Activated naive CD4-positive, alpha-beta T cell treated with anti-CD3 and anti-CD28 coated beads, Interleukin-2, amount 10 ng/mL, durations not matched to agents 7 days and 5 days (primary cell): ENCODE measurements at regions not wholly inside any gene's neighbourhood (a gene's known extent, or its start where the extent isn't known, plus 50 kb on each side); places are given as distances from the start of the nearest gene placed in this dataset.

ENCODE experiments used
- CTCF ChIA-PET: fragments of 350-600 bp; sonication (Branson Sonifier 250); formaldehyde crosslinking; loops from one replicate; lab custom pipeline; 2021; ENCODE audit warnings: antibody characterized with exemption; lab: Charles Lee
- DNase-seq: peaks from one replicate; pipeline ENCODE4 v3.0.0-alpha.2; 2020
- H3K27ac Mint-ChIP-seq: one replicate; pipeline ENCODE4 v1.8.0; 2021; ENCODE audit warnings: mild to moderate bottlenecking, moderate library complexity, mixed read lengths
- H3K27me3 Mint-ChIP-seq: one replicate; pipeline ENCODE4 v1.8.0; 2021; ENCODE audit warnings: mild to moderate bottlenecking, mixed read lengths
- H3K36me3 Mint-ChIP-seq: one replicate; pipeline ENCODE4 v1.8.0; 2021; ENCODE audit warnings: mixed read lengths
- H3K4me1 Mint-ChIP-seq: one replicate; pipeline ENCODE4 v1.8.0; 2021; ENCODE audit warnings: mixed read lengths
- H3K4me3 Mint-ChIP-seq: one replicate; pipeline ENCODE4 v1.8.0; 2021; ENCODE audit warnings: mild to moderate bottlenecking, moderate library complexity, mixed read lengths
- H3K9me3 Mint-ChIP-seq: one replicate; pipeline ENCODE4 v1.8.0; 2021; ENCODE audit warnings: mixed read lengths

GRCh38 chr9:7546261-7546660 lies 253.3 kb downstream of the DMAC1 start:
- H3K27ac Mint-ChIP-seq, result no peak overlapping the region
- no peaks in the 10 kb centered on the region for H3K36me3 Mint-ChIP-seq
- H3K9me3 Mint-ChIP-seq, result no peaks in the 10 kb centered on the region
- no peaks in the 10 kb centered on the region for H3K4me1 Mint-ChIP-seq
- H3K4me3 Mint-ChIP-seq, result no peak overlapping the region
- peaks cover 17% of the 10 kb centered on the region for H3K27me3 Mint-ChIP-seq
- CTCF ChIA-PET, result interaction anchor here (1.5 to 1.6 kb wide), 2 partner anchors 9 to 12 kb away, joined by 3 to 4 read pairs; no protein-coding TSS in a partner anchor
- no peak for DNase-seq

DNA sequence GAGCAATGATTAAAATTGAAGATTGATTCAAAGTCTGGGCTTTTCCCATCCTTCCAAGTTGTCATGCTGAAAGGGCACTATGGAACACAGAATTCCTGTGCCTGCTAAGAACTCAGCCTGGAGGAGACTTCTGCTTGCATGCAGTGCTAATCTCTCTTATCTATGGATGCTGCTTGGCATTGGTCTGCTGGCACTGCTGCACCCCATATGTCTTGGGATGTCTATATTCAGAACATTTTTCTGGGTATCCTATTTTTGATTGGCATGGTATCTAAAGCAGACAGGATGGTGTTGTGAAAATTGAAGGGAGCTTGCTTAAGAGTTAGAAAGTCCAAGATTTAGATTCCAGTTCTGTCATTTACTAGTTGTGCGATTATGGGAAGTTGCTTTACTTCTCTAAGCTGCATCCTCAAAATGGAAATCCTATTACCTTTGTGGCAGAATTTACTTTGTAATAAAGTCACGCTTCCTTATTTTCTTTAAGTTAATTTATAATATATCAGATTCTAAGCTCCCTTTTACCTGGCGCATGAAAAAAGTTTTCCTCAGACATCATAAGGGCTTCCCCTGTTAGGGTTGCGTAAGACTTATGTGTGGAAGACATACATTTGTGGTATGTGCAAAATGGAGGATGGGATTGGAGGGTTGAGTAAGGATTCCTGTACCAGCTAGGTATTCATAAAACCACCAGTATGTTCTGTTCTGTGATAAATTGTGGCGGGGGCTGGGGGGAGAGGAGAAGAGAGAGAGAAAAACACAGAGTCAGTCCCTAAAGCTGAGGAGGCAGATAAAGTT lies 254.0 kb downstream of the DMAC1 start:
- no peak overlapping the region for H3K27ac Mint-ChIP-seq
- H3K27me3 Mint-ChIP-seq, result peaks cover 17% of the 10 kb centered on the region
- H3K4me3 Mint-ChIP-seq, result no peak overlapping the region
- H3K36me3 Mint-ChIP-seq, result no peaks in the 10 kb centered on the region
- no peaks in the 10 kb centered on the region for H3K4me1 Mint-ChIP-seq
- H3K9me3 Mint-ChIP-seq, result no peaks in the 10 kb centered on the region
- no peak for DNase-seq
- CTCF ChIA-PET, result interaction anchor here (1.5 to 1.6 kb wide), 2 partner anchors 9 to 11 kb away, joined by 3 to 4 read pairs; no protein-coding TSS in a partner anchor

DNA sequence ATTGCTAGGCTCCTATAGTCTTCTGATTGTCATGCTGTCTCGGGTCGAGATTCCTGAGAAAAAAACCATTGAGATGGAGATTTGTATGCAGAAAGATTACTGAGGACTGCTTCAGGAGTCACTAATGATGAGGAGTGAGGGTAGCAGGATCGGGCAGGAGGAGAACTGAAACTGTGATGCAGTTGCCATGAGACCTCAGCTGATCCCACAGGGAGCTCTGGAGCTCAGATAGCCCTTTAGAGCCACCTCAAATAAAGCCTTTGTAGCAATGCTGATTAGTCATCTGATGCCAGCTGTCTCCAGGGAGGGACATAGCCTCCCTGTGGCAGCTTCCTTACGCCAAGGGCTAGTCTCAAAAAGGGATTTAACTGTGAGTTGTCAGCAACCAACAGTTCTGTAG lies 256.9 kb downstream of the DMAC1 start:
- Mint-ChIP-seq H3K4me3 (no peak overlapping the region), H3K4me1 (no peaks in the 10 kb centered on the region), H3K9me3 (no peaks in the 10 kb centered on the region), H3K27ac (no peak overlapping the region), H3K27me3 (peaks cover 7% of the 10 kb centered on the region), H3K36me3 (no peaks in the 10 kb centered on the region)
- CTCF ChIA-PET, result interaction anchor here (0.6 kb wide), 1 partner anchor 490 kb away, joined by 4 read pairs; no protein-coding TSS in a partner anchor
- DNase-seq, result no peak

- Mint-ChIP-seq H3K36me3 (no peaks in the 10 kb centered on the region), H3K4me3 (no peak overlapping the region), H3K27ac (no peak overlapping the region), H3K27me3 (peaks cover 7% of the 10 kb centered on the region), H3K9me3 (no peaks in the 10 kb centered on the region), H3K4me1 (no peaks in the 10 kb centered on the region)
- CTCF ChIA-PET, result interaction anchor here (0.6 kb wide), 1 partner anchor 489 kb away, joined by 4 read pairs; no protein-coding TSS in a partner anchor
- DNase-seq, result no peak
These were observed 257.5 kb downstream of the DMAC1 start for GRCh38 chr9:7542126-7542525.

- CTCF ChIA-PET, result interaction anchor here (0.7 to 1.2 kb wide), 6 partner anchors 10 to 709 kb away, joined by 3 to 9 read pairs (median 4); no protein-coding TSS in a partner anchor
- no peak overlapping the region for H3K4me3 Mint-ChIP-seq
- H3K27ac Mint-ChIP-seq, result no peak overlapping the region
These were observed 263.2 kb downstream of the DMAC1 start for GRCh38 chr9:7536310-7536939.

GRCh38 chr9:7534211-7534935 lies 265.2 kb downstream of the DMAC1 start:
- peak; percentile 24 for DNase-seq
- H3K4me3 Mint-ChIP-seq, result no peak overlapping the region
- CTCF ChIA-PET, result interaction anchor here (0.9 to 2.0 kb wide), 6 partner anchors 11 to 707 kb away, joined by 3 to 11 read pairs (median 6); no protein-coding TSS in a partner anchor
- H3K27ac Mint-ChIP-seq, result peak overlapping the region; percentile 39
- H3K36me3 Mint-ChIP-seq, result no peaks in the 10 kb centered on the region
- peaks cover 4% of the 10 kb centered on the region for H3K27me3 Mint-ChIP-seq
- H3K9me3 Mint-ChIP-seq, result no peaks in the 10 kb centered on the region
- peaks cover 25% of the 10 kb centered on the region for H3K4me1 Mint-ChIP-seq

More at GRCh38 chr9:7536310-7536939, 263.2 kb downstream of the DMAC1 start:
- Mint-ChIP-seq H3K4me1 (peaks cover 22% of the 10 kb centered on the region), H3K27me3 (peaks cover 2% of the 10 kb centered on the region), H3K9me3 (no peaks in the 10 kb centered on the region), H3K36me3 (no peaks in the 10 kb centered on the region)
- peak; percentile 63 for DNase-seq

GRCh38 chr9:7533376-7534090 lies 266.0 kb downstream of the DMAC1 start:
- no peaks in the 10 kb centered on the region for H3K36me3 Mint-ChIP-seq
- H3K27me3 Mint-ChIP-seq, result peaks cover 8% of the 10 kb centered on the region
- H3K4me3 Mint-ChIP-seq, result no peak overlapping the region
- DNase-seq, result no peak
- no peaks in the 10 kb centered on the region for H3K9me3 Mint-ChIP-seq
- CTCF ChIA-PET, result interaction anchor here (0.9 to 2.0 kb wide), 7 partner anchors 10 to 706 kb away, joined by 3 to 11 read pairs (median 7); no protein-coding TSS in a partner anchor
- peaks cover 28% of the 10 kb centered on the region for H3K4me1 Mint-ChIP-seq
- H3K27ac Mint-ChIP-seq, result no peak overlapping the region

- no peaks in the 10 kb centered on the region for H3K4me1 Mint-ChIP-seq
- no peak overlapping the region for H3K4me3 Mint-ChIP-seq
- DNase-seq, result no peak
- no peaks in the 10 kb centered on the region for H3K27me3 Mint-ChIP-seq
- CTCF ChIA-PET, result interaction anchor here (2.0 kb wide), 1 partner anchor 11 kb away, joined by 8 read pairs; no protein-coding TSS in a partner anchor
- H3K36me3 Mint-ChIP-seq, result no peaks in the 10 kb centered on the region
- H3K9me3 Mint-ChIP-seq, result no peaks in the 10 kb centered on the region
- H3K27ac Mint-ChIP-seq, result no peak overlapping the region
These were observed 276.0 kb downstream of the DMAC1 start for GRCh38 chr9:7523426-7524043.

DNA sequence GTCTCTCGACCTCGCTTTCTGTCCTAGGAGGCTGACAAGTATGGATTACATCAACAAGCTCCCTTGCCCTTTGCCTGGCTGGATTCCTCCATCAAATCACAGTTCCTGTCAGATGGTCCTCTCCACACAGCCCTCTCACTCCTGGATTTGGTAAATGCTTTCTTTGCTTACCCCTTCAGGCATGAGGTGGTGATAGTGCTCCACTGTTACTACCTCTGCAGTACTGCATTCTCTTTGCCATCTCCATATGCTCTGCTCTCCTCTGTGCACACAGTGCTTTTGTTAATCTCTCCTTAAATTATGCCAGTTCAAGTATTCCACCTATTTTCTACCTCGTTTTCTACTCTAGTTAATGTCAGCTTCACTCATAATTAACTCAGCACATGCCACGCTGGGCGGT lies 279.2 kb downstream of the DMAC1 start:
- CTCF ChIA-PET, result no interaction called here
- no peak overlapping the region for H3K27ac Mint-ChIP-seq
- H3K36me3 Mint-ChIP-seq, result no peaks in the 10 kb centered on the region
- no peak for DNase-seq
- no peaks in the 10 kb centered on the region for H3K9me3 Mint-ChIP-seq
- no peaks in the 10 kb centered on the region for H3K4me1 Mint-ChIP-seq
- H3K4me3 Mint-ChIP-seq, result no peak overlapping the region
- H3K27me3 Mint-ChIP-seq, result no peaks in the 10 kb centered on the region

GRCh38 chr9:7516376-7516775 lies 283.2 kb downstream of the DMAC1 start:
- CTCF ChIA-PET, result no interaction called here
- H3K4me3 Mint-ChIP-seq, result no peak overlapping the region
- H3K27me3 Mint-ChIP-seq, result no peaks in the 10 kb centered on the region
- no peak overlapping the region for H3K27ac Mint-ChIP-seq
- no peaks in the 10 kb centered on the region for H3K36me3 Mint-ChIP-seq
- no peaks in the 10 kb centered on the region for H3K9me3 Mint-ChIP-seq
- no peaks in the 10 kb centered on the region for H3K4me1 Mint-ChIP-seq
- no peak for DNase-seq

DNA sequence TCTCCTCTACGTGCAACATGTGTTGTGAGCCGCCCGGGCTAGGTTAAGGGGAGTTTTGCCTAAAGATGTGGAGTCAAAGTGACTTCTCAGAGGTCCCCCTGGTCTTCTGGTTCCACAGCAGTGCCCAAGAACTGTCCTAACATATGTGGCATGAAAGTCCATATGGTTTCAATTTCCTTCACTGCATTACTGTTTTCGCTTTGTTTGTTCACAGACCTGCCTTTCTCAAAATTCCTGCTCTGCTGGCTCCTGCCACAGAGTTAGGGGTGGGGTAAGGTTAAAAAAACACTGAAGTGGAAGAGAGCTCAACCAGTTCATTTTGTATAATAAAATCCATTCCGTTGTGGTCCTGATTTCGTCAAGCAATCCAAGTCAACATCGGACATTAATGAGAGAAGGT lies 289.4 kb downstream of the DMAC1 start:
- no peak for DNase-seq
- CTCF ChIA-PET, result no interaction called here
- H3K4me3 Mint-ChIP-seq, result no peak overlapping the region
- no peak overlapping the region for H3K27ac Mint-ChIP-seq
- no peaks in the 10 kb centered on the region for H3K4me1 Mint-ChIP-seq
- no peaks in the 10 kb centered on the region for H3K9me3 Mint-ChIP-seq
- H3K36me3 Mint-ChIP-seq, result no peaks in the 10 kb centered on the region
- H3K27me3 Mint-ChIP-seq, result no peaks in the 10 kb centered on the region

- Mint-ChIP-seq H3K27me3 (no peaks in the 10 kb centered on the region), H3K9me3 (no peaks in the 10 kb centered on the region), H3K4me3 (no peak overlapping the region), H3K36me3 (no peaks in the 10 kb centered on the region), H3K4me1 (no peaks in the 10 kb centered on the region), H3K27ac (no peak overlapping the region)
- no peak for DNase-seq
- CTCF ChIA-PET, result no interaction called here
These were observed 289.9 kb downstream of the DMAC1 start for GRCh38 chr9:7509576-7510145.

DNA sequence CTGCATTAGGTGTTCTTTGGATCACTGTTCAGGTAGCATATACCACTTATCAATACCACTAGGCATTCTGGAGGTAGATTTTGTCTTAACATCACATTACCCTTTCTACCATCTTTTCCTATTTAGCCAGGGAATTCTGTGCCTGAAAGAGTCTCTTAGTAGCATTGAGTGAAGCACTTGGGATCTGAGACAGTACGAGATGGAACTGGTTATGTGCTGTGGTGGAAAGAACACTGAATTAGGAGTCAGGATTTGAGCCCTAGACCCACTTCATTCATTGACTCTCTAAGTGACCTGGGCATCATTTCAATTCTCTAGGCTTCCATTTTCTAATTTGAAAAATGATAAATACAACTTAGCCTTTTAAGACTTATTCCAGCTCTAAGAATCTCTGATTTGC lies 291.1 kb downstream of the DMAC1 start:
- no peaks in the 10 kb centered on the region for H3K9me3 Mint-ChIP-seq
- H3K4me3 Mint-ChIP-seq, result no peak overlapping the region
- no peaks in the 10 kb centered on the region for H3K4me1 Mint-ChIP-seq
- no peak for DNase-seq
- CTCF ChIA-PET, result no interaction called here
- H3K27ac Mint-ChIP-seq, result no peak overlapping the region
- no peaks in the 10 kb centered on the region for H3K36me3 Mint-ChIP-seq
- H3K27me3 Mint-ChIP-seq, result peaks cover 2% of the 10 kb centered on the region
